Fibroblast of skin of scalp (primary cell): ENCODE measurements at regions not wholly inside any gene's neighbourhood (a gene's known extent, or its start where the extent isn't known, plus 50 kb on each side); places are given as distances from the start of the nearest gene placed in this dataset.

Experiments used
- DNase-seq: peaks from one replicate; pipeline ENCODE4 v3.0.0-alpha.2; 2013

GRCh38 chr12:58496411-58497190 is 423.7 kb downstream of the LRIG3 start:
- DNase-seq: peak; percentile 74

DNA sequence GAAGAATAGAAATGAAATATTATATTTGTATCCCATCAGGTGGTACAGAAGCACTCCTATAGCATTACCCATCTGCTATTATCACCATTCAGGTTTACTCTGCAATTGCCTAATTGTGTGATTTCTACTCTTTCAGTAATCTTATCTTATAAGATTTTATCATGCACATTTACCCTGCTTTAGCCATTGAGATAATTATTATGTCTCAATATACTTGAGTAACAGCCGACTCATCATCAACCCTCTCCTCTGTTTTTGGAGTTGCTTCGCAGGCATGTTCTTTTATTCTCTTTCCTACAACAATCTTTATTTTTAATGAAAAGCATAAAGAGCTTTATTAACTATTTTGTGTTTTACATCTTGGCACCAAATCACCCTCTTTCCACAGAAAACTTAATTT is 419.9 kb downstream of the LRIG3 start:
- no peak for DNase-seq

DNA sequence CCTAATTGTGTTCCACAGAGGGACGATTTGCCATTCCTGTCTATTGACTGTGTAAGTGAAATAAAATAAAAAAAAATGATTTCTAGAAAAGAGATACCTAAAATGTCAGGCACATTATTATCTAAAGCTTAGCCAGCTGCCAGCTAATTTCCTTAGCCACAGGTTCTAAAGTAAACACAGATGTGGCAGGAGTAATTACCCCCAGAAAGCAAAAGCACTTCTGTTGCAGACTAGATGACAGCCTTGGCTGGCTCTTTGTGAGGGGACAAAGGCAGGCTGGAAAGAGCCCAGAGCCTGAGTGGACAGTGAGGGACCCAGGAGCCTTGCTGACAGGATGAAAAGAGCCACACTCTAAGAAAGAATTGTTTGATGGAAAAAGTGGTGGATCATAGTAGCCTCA is 418.1 kb downstream of the LRIG3 start:
- peak; percentile 33 for DNase-seq

DNA sequence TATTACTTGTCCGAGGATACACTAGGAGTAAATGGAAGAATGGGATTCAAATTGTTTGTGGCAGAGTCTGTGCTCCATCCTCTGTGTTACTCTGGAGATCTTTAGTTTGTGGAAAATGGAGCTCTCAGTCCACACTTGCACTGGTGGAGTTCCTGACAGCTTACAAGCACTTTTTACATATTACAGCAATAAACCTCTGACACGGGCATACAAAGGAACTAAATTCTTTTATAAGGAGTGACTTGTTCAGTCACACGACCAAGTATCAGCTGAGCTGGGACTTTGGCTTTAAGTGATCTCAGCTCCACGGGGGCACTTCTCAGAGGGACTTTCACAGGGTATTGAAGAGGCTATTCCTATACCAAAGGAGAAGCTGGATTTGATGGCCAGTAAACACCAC is 417.5 kb downstream of the LRIG3 start:
- DNase-seq: peak; percentile 17

DNA sequence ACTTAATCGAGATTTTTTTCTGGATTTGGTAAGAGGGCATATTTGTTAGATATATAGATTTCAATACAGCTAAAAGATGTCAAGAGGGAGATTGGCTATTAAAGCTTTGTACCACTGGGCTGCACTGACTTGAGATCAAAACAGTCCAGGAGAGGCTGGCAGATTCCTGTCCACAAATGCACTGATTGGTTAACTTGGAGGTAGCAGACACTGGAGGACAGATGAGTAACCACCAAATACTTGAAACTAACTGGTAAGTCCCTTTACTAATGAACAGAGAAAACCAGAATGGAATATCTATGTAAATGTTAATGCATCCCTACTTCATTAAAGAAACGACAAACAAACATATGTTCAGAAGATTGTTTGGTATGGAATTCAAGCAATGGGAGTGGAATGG is 416.6 kb downstream of the LRIG3 start:
- DNase-seq: peak; percentile 20

GRCh38 chr12:58504143-58504938 is 416.0 kb downstream of the LRIG3 start:
- peak; percentile 59 for DNase-seq

DNA sequence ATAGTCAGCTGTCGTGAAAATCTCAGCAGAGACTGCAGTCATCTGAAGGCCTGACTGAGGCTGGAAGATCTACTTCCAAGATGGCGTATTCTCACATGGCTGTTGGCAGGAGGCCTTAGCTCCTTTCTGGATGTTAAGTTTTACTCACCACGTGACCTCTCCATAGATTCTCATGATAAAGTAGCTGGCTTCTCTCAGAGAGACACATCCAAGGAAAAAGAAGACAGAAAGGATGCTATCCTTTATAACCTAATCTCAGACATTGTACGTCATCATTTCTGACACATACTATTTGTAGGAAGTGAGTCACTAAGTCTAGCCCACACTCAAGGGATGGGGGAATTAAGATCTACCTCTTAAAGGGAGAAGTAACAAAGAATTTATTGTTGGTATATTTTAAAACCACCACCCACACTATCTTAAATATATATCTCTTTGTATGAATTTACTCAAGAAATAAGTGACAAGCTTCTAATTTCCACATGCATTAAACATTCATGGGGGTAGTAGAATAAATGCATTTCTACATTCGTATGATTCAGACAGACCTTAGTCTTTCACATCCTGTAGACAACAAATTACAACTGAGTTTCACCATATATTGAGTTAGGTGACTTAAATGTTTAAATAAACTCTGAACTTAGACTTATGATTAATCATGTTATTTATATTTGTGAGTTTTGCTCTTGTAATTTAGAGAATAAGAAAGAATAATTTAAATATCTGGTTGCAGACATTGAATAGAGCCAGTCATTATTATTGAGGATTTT is 411.0 kb downstream of the LRIG3 start:
- peak; percentile 63 for DNase-seq

DNA sequence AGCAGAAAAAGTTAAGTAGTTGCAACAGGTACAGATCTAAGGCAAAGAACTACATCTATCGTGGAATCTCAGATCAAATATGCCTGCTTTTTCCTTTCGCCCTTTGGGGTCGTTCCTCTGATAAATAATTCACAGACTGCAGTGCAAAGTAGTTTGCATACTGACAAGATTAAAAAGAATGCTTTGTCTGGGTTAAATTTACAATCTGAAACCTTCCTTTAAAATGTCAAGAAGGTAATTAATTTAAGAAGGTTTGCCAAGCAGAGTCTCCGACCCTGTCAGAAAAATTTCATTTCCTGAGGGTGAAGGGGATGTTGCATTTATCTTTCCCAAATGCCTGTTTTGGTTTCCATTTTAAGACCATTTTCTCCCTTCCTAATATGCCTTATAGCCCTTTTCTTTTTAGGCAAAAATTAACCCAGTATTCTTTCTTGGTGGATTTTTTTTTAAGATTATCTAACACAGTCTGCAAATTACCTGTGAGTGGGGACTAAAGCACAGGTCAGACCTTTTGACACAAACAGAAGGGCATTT is 406.9 kb downstream of the LRIG3 start:
- no peak for DNase-seq

- DNase-seq: no peak
Measured at GRCh38 chr12:58513852-58514251, 406.5 kb downstream of the LRIG3 start.

- DNase-seq: no peak
Measured at GRCh38 chr12:58519839-58520238, 400.5 kb downstream of the LRIG3 start.

GRCh38 chr12:58521152-58521551 is 399.2 kb downstream of the LRIG3 start:
- DNase-seq: no peak

DNA sequence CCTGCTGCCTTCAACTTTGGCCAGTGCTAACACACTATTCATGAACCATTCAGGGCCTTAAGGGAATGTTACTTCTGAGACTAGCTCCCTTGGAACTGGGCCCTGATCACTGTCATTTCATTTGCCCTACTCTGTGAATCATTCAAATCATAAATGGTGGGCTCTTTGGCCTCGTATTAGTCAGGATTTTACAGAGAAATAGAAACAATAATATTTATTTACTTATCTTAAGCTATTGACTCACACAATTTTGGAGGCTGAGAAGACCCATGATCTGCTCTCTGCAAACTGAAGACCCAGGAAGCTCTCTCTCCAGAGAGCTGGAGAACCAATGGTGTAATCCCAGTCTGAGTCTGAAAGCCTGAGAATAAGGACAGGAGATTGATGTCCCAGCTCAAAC is 398.5 kb downstream of the LRIG3 start:
- no peak for DNase-seq

GRCh38 chr12:58523360-58523759 is 396.9 kb downstream of the LRIG3 start:
- no peak for DNase-seq

DNA sequence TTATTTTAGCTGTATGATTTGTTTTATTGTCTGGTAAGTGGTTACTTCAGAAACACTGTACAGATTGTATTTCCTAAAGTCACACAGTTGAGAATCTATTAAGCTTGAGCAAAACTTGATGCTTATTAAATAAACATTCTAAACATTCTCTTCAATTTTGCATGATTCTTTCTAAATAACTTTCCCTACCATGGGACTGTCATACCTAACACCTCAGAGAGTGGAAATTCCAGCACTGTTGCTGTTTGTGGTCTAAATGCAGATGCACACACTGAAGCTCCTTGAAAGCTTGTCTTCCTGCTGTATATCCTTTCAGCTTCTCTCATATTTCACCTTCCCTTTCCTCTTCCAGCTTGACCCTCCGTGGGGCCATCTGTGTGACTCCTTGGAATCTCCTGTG is 392.0 kb downstream of the LRIG3 start:
- DNase-seq: peak; percentile 87

GRCh38 chr12:58529114-58529665 is 391.1 kb downstream of the LRIG3 start:
- DNase-seq: peak; percentile 82

DNA sequence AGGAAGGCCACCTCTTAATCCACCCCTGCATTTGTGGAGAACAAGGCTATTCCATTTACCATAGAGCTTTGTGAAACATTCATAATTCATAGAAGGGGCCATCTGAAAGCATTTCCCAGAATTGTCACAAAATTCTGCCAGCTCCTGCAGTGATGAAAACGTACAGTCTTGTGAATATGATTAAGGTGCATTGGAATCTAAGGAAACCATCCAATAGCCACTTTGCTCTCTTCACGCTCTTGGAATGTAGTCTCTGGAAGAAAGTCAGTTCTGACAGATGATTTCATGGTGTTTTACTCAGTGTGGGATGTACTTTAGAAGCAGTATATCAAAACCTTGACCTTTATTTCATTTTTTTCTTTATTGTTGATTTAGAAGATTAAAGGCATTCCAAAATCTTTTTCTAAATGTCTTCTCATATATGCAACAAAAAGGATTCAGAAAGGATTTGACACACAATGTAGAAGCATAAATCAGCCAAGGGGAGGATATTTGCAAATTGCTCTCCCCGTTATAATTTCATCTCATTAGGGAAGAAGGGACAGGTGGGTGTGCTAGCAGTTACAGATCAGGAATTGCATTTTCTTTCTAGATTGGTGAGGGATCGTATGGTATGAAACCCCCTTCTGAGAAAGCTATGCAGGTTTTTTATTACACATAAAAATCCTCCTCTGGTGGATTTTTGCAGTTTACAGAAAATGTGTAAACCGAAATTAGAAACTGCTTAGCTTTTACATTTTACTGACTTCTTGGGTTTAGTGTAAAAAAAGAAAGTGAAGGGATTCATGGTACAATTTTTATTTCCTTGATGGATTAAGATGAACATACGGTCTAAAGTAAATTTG is 390.2 kb downstream of the LRIG3 start:
- DNase-seq: peak; percentile 98

- DNase-seq: peak; percentile 83
Measured at GRCh38 chr12:58530742-58531062, 389.6 kb downstream of the LRIG3 start.

GRCh38 chr12:58532855-58533608 is 387.3 kb downstream of the LRIG3 start:
- no peak for DNase-seq

DNA sequence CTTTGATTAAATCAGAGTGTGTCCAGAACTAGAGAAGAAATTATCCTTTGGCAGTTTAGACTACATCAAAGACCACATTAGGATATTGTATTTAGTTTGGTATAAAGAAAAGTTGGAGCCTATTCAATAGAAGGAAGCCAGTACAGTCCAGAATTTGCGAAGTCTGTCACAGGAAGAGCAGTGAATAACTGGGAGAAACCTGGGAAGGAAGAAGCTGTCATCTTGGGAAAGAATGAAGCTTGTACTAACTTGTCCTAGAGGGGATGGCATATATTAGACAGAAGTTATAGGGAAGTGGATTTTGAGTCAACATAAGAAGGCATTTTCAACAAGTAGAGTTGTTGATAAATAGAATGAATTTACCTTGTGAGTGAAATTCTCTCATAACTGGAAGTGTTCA is 386.7 kb downstream of the LRIG3 start:
- DNase-seq: no peak

DNA sequence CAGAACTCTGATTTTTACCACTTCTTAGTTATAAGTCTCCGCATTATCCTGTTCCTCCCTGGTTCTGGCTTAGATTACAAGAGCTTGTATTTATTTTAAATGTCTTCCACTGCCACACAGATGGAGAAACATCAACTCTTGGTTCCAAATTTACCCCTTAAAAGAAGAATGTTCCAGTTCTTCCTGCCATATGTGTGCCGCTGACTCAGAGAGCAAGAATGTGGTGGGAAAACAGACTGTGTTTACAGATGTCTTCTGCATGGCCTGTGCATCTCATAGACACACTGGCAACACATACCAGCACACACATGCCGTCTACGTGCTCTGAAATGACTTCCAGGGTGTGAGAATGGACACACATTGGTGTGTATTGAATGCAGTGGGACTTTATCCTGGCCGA is 383.0 kb downstream of the LRIG3 start:
- peak; percentile 94 for DNase-seq

DNA sequence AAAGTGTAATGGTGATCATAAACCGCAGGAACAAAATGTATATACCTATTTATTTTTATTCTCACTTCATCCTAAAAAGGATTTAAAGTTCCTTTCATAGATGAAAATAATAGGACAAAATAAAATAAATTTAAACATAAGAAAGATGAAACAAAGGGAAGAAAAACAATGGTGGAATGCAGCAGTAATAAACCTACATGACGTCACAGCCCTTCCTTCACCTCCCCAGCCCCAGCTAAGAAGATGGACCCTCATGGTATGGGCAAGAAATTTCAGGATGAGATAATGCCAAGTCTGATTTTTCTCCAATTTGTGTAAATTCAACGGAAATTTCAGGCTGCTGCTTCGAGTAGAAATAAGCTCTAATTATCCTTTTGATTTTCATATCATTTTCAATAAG is 381.0 kb downstream of the LRIG3 start:
- DNase-seq: no peak
